Adrenal gland (tissue), 9 donors: ENCODE measurements at regions not wholly inside any gene's neighbourhood (a gene's known extent, or its start where the extent isn't known, plus 50 kb on each side); places are given as distances from the start of the nearest gene placed in this dataset.

Source experiments
- DNase-seq, 7 donors: peaks; one replicate each; pipeline ENCODE4 v3.0.0-alpha.2; 2019 to 2020
- H3K27ac ChIP-seq, 5 donors: fragments of 200-600 bp; sonication (generic) in 4 of 5; 1 replicate in 3 of 5; 2 replicates in 2 of 5; pipeline versions ENCODE4 v1.5.1 to v1.8.0; 2016 to 2020; ENCODE audit warnings: mild to moderate bottlenecking in 1 of 5
- H3K27me3 ChIP-seq: fragments of 200-600 bp; 2 replicates; pipeline ENCODE4 v1.8.0; 2021
- H3K36me3 ChIP-seq, 2 donors: fragments of 200-600 bp; replicated peaks in 1 of 2; 1 replicate in 1 of 2; 2 replicates in 1 of 2; pipeline versions ENCODE4 v1.5.1 to v1.8.0; 2018 to 2022
- H3K4me1 ChIP-seq, 2 donors: fragments of 200-600 bp; replicated peaks in 1 of 2; 1 replicate in 1 of 2; 2 replicates in 1 of 2; pipeline versions ENCODE4 v1.5.1 to v1.8.0; 2018 to 2021
- H3K4me3 ChIP-seq, 4 donors: fragments of 200-600 bp; sonication (generic) in 3 of 4; one replicate each; pipeline ENCODE4 v1.5.1; 2016 to 2018
- H3K9me3 ChIP-seq, 3 donors: fragments of 200-600 bp; sonication (generic) in 1 of 3; replicated peaks in 1 of 3; 1 replicate in 2 of 3; 2 replicates in 1 of 3; pipeline versions ENCODE4 v1.5.1 to v1.8.0; 2016 to 2021
- POLR2A ChIP-seq, 2 donors: fragments of 450-650 bp; IDR thresholded peaks; one replicate each; pipeline ENCODE4 v1.6.1; 2017; ENCODE audit warnings: antibody characterized with exemption in 2 of 2, mild to moderate bottlenecking in 2 of 2, moderate library complexity in 1 of 2
- WGBS, 4 donors: extraction: QIAGEN DNeasy Blood & Tissue Kit in 2 of 4; methylation state at CpG; one replicate each; pipeline versions ENCODE4 v1.1.5 to v1.1.7; 2013 to 2017; 5-methylcytosine and 5-hydroxymethylcytosine counted together
- intact Hi-C, 2 donors: fragments of 100-400 bp; cut with DNase I; formaldehyde crosslinking; loops; one replicate each; pipeline versions ENCODE4 v1.14.1 to v1.15.0; 2022 to 2023
- TF ChIP-seq, protein P1 (sequence below), 6 experiments: fragments of 450-650 bp in 4 of 6; fragments of 200-600 bp in 2 of 6; sonication (generic) in 1 of 6; IDR thresholded peaks; 1 replicate in 5 of 6; 2 replicates in 1 of 6; pipeline versions ENCODE4 v1.5.1 to v1.8.0; 2016 to 2021; ENCODE audit warnings: antibody characterized with exemption in 6 of 6, mild to moderate bottlenecking in 2 of 6, moderate library complexity in 1 of 6
- donor health status: healthy with polysubstance abuse.
- donor health status: Bipolar disorder and iron deficiency.
- donor health status: DM: yes; HTN: yes; CAD: no.
- donor health status: DM: no; HTN: no; CAD: no.
- donor health status: DM: no; HTN: no; CAD: no.

- no peaks in the 10 kb centered on the region for H3K27me3 ChIP-seq
- WGBS, 4 donors: 50 to 69% (median 61%) methylated on average over 2 of the region's 2 CpGs
- TF ChIP-seq, protein P1, sequence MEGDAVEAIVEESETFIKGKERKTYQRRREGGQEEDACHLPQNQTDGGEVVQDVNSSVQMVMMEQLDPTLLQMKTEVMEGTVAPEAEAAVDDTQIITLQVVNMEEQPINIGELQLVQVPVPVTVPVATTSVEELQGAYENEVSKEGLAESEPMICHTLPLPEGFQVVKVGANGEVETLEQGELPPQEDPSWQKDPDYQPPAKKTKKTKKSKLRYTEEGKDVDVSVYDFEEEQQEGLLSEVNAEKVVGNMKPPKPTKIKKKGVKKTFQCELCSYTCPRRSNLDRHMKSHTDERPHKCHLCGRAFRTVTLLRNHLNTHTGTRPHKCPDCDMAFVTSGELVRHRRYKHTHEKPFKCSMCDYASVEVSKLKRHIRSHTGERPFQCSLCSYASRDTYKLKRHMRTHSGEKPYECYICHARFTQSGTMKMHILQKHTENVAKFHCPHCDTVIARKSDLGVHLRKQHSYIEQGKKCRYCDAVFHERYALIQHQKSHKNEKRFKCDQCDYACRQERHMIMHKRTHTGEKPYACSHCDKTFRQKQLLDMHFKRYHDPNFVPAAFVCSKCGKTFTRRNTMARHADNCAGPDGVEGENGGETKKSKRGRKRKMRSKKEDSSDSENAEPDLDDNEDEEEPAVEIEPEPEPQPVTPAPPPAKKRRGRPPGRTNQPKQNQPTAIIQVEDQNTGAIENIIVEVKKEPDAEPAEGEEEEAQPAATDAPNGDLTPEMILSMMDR (IDR thresholded peaks at IDR 0.05): no peak
- TF ChIP-seq POLR2A (IDR thresholded peaks at IDR 0.05): no peak
Measured at GRCh38 chr7:31398815-31399214, 58.3 kb upstream of the NEUROD6 start.

GRCh38 chr7:31407178-31407676 lies 66.7 kb upstream of the NEUROD6 start:
- Histone ChIP-seq H3K27ac (no peak overlapping the region), H3K9me3 (no peaks in the 10 kb centered on the region), H3K27me3 (no peaks in the 10 kb centered on the region), H3K36me3 (no peaks in the 10 kb centered on the region), H3K4me1 (no peaks in the 10 kb centered on the region), H3K4me3 (no peak overlapping the region)
- intact Hi-C loops: no loop called here
- TF ChIP-seq POLR2A (IDR thresholded peaks at IDR 0.05): no peak
- no peak for DNase-seq
- WGBS, 4 donors: 40 to 54% (median 43%) methylated on average over 2 of the region's 2 CpGs

More at GRCh38 chr7:31398815-31399214, 58.3 kb upstream of the NEUROD6 start:
- DNase-seq: no peak
- no peaks in the 10 kb centered on the region for H3K4me1 ChIP-seq
- H3K9me3 ChIP-seq: no peaks in the 10 kb centered on the region
- no peak overlapping the region for H3K27ac ChIP-seq
- intact Hi-C loops: no loop called here
- H3K4me3 ChIP-seq: no peak overlapping the region
- no peaks in the 10 kb centered on the region for H3K36me3 ChIP-seq

DNA sequence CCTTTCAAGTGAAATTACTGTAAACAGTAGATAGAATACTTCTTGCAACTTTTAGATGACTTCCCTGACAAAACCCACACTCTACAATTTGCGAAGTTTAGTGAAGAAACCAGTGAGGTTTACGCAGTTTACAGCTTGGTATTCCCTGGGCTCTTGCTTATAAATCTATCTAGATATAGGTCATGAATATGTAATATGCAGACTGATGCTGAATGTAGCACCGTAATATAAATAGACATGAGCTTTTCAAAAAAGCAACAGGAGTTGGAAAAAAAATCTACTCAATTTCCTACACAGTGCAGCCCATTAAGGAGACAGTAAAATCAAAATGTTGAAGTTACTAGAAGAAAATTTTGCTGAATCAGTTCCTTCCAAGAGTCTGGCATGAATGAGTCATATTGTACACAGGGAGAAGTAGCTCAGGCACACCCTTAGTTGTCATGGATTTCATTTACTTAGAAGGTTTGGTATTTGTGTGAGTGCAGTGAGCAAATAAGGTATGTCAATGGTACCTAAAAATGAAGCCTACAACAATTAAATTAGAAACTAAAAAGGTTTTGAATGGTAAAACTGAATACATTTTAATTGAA lies 67.7 kb upstream of the NEUROD6 start:
- Histone ChIP-seq H3K27ac (no peak overlapping the region), H3K9me3 (no peaks in the 10 kb centered on the region), H3K36me3 (no peaks in the 10 kb centered on the region), H3K4me1 (no peaks in the 10 kb centered on the region), H3K4me3 (no peak overlapping the region), H3K27me3 (no peaks in the 10 kb centered on the region)
- TF ChIP-seq, protein P1 (IDR thresholded peaks at IDR 0.05): no peak
- no peak for TF ChIP-seq POLR2A (IDR thresholded peaks at IDR 0.05)
- intact Hi-C loops: no loop called here
- no peak for DNase-seq
- 72 to 77% (median 74%) methylated on average over 3 of the region's 3 CpGs for WGBS, 4 donors

GRCh38 chr7:31410265-31410664 lies 69.7 kb upstream of the NEUROD6 start:
- intact Hi-C loops: no loop called here

More at GRCh38 chr7:31410265-31410664, 69.7 kb upstream of the NEUROD6 start:
- DNase-seq: no peak
- H3K27ac ChIP-seq: no peak overlapping the region
- H3K27me3 ChIP-seq: no peaks in the 10 kb centered on the region
- no peak for TF ChIP-seq POLR2A (IDR thresholded peaks at IDR 0.05)
- TF ChIP-seq, protein P1 (IDR thresholded peaks at IDR 0.05): no peak
- 72 to 83% (median 77%) methylated on average over 2 of the region's 2 CpGs for WGBS, 4 donors
- H3K4me3 ChIP-seq: no peak overlapping the region
- no peaks in the 10 kb centered on the region for H3K9me3 ChIP-seq
- H3K4me1 ChIP-seq: no peaks in the 10 kb centered on the region
- H3K36me3 ChIP-seq: no peaks in the 10 kb centered on the region
